Muscle of leg (tissue), 3 donors: ENCODE measurements at regions not wholly inside any gene's neighbourhood (a gene's known extent, or its start where the extent isn't known, plus 50 kb on each side); places are given as distances from the start of the nearest gene placed in this dataset.

Experiments used
- DNase-seq: peaks from one replicate; pipeline ENCODE4 v3.0.0; 2013
- H3K27ac ChIP-seq: one replicate; pipeline ENCODE4 v1.5.1; 2013; ENCODE audit warnings: mild to moderate bottlenecking, low read length, control low read depth
- H3K27me3 ChIP-seq: one replicate; pipeline ENCODE4 v1.6.1; 2013; ENCODE audit warnings: low read length; ENCODE audit not compliant: control insufficient read depth, insufficient read depth
- H3K36me3 ChIP-seq: one replicate; pipeline ENCODE4 v1.6.1; 2013; ENCODE audit warnings: low read length; ENCODE audit not compliant: control insufficient read depth, insufficient read depth
- H3K4me1 ChIP-seq: one replicate; pipeline ENCODE4 v1.6.1; 2013; ENCODE audit warnings: low read length; ENCODE audit not compliant: control insufficient read depth, insufficient read depth
- H3K4me3 ChIP-seq: one replicate; pipeline ENCODE4 v1.5.1; 2013; ENCODE audit warnings: low read length, control low read depth
- H3K9me3 ChIP-seq: replicated peaks from 2 replicates; pipeline ENCODE4 v1.6.1; 2013; ENCODE audit warnings: low read depth, low read length; ENCODE audit not compliant: control insufficient read depth
- WGBS: methylation state at CpG from one replicate; pipeline ENCODE4 v1.1.5; 2013; ENCODE audit warnings: missing lambda C conversion rate; ENCODE audit not compliant: insufficient coverage; 5-methylcytosine and 5-hydroxymethylcytosine counted together

DNA sequence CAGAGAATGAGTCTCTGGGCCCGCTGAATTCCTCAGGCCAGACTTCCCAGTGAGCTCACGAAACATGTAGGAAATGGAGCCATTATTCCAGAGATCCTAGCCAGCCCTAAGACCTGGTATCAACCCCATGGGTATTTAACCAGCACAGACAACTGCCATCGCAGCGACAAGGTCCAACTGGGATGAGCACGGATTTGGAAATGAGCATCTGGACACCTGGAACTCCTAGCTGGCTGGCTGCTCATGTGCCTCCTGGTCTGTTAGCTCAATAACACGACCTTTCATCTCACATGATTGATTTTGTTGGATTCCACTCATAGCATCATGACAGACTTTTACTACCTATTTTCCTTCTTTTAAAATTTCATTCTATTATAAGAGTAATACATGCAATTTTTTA, 51.0 kb downstream of the POU3F3 start:
- H3K4me3 ChIP-seq, result no peak overlapping the region
- H3K27me3 ChIP-seq, result peaks cover 3% of the 10 kb centered on the region
- DNase-seq, result no peak
- H3K9me3 ChIP-seq, result no peaks in the 10 kb centered on the region
- H3K27ac ChIP-seq, result no peak overlapping the region
- WGBS, result 71% methylated on average over 5 of the region's 6 CpGs
- H3K4me1 ChIP-seq, result no peaks in the 10 kb centered on the region
- H3K36me3 ChIP-seq, result no peaks in the 10 kb centered on the region

DNA sequence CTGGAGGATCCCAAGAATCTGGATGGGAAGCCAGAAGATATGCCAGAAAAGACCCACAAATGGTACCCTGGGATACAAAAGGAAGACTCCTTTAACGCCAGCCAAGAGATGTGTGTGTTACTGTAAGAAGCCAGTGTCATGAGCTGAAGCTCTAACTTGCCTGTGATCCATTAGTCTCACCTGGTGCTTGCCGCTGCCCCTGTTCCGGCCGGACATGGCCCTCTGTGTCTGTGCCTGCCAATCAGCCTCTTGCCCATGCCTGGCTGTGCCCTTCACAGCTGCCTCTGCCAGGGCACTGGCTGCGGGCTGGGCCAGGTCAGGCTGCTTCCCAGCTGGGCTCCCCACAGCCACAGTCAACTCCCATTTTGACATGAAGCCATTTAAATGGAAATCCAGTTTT, 55.4 kb downstream of the POU3F3 start:
- no peak for DNase-seq
- Histone ChIP-seq H3K4me1 (no peaks in the 10 kb centered on the region), H3K9me3 (no peaks in the 10 kb centered on the region), H3K36me3 (no peaks in the 10 kb centered on the region), H3K4me3 (no peak overlapping the region), H3K27ac (no peak overlapping the region), H3K27me3 (peaks cover 3% of the 10 kb centered on the region)
- 87% methylated on average over 4 of the region's 5 CpGs for WGBS

DNA sequence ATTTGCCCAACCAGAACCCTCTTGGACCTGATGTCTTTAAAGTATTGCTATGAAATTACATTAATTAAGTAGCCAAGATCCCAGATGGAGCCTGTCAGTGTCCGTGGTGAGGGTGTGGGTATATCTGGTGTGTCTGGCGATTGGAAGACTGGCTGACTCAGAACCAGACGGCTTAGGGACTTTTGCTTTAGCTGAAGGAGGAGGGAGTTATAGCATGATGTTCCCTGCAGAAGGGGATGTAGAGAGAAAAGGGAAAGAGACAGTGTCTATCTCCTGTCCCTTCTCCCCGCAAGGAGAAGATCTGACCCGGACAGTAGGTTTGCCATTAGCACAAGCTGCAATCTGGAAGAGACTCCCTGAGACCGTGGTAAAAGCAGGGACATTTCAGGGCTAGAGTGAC, 60.6 kb downstream of the POU3F3 start:
- Histone ChIP-seq H3K27ac (no peak overlapping the region), H3K4me1 (no peaks in the 10 kb centered on the region), H3K27me3 (no peaks in the 10 kb centered on the region), H3K36me3 (no peaks in the 10 kb centered on the region), H3K4me3 (no peak overlapping the region), H3K9me3 (no peaks in the 10 kb centered on the region)
- DNase-seq, result no peak
- 73% methylated on average over 6 of the region's 6 CpGs for WGBS

DNA sequence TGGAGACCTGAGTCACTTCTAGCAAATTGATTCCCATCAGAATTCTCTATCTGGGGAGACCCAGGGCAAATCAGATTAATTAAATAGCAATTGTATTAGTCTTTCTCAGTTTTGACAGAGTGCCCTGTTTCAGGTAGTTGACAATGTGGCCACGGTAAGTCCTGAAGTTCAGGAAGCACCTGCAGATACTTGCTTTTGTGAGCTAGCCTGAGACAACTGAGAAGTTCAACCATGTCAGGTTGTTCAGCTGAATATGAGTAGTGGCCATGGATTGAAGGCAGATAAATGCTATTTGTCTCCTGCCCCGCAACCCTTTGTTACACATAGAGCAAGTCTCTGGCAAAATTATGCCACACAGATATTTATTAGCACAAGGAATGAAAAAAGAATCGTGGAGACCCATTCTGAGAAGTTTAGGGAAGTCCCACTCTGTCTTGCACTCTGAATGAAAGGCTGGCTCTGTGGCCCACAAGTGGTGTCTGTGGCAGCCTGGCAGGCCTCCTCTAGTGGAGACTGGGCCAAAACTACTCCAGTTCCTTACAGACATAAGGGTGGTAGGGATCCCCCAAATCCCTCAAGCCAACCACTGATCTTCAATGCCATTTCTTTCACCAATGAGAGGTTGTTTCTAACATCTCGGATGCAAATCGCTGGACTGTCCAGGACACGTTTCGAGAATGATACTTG, 61.3 kb downstream of the POU3F3 start:
- no peaks in the 10 kb centered on the region for H3K36me3 ChIP-seq
- no peak overlapping the region for H3K27ac ChIP-seq
- H3K4me3 ChIP-seq, result no peak overlapping the region
- H3K9me3 ChIP-seq, result no peaks in the 10 kb centered on the region
- DNase-seq, result no peak
- no peaks in the 10 kb centered on the region for H3K4me1 ChIP-seq
- H3K27me3 ChIP-seq, result no peaks in the 10 kb centered on the region
- 78% methylated on average over 1 of the region's 7 CpGs for WGBS

DNA sequence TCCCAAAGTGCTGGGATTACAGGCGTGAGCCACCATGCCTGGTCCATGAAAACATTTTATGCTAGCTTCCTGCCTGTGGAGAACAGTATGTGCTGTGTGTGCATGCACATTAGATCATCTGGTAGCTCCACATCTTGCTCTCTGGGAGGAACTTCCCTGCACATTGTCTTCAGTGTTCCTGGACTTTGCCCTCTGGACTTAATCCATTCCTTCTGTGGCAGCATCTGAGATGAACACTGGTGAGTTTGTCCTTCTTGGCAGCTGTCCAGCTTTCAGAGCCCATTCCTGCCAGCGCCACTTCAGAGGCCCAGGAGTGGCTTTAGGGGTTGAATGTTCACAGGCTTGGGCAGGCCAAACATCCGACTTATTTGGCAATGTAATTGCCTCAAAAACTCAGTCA, 65.2 kb downstream of the POU3F3 start:
- Histone ChIP-seq H3K4me1 (no peaks in the 10 kb centered on the region), H3K4me3 (no peak overlapping the region), H3K36me3 (no peaks in the 10 kb centered on the region), H3K9me3 (no peaks in the 10 kb centered on the region), H3K27ac (no peak overlapping the region), H3K27me3 (no peaks in the 10 kb centered on the region)
- WGBS, result 82% methylated on average over 2 of the region's 3 CpGs
- DNase-seq, result no peak

DNA sequence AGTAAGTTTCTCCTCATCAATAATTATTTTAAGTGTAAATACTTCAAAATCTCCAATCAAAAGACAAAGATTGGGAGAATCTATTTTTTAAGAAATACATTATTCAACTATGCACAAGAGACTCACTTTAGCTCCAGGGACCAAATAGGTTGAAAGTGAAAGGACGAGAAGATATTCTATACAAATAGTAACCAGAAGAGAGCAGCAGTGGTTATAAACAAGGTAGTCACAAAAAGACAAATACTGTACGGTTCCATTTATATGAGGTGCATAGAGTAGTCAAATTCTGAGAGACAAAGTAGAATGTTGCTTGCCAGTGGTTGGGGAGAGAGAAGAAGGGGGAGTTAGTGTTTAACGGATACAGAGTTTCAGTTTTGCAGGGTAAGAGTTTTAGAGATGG, 69.8 kb downstream of the POU3F3 start:
- Histone ChIP-seq H3K4me3 (no peak overlapping the region), H3K9me3 (no peaks in the 10 kb centered on the region), H3K4me1 (no peaks in the 10 kb centered on the region), H3K27ac (no peak overlapping the region), H3K36me3 (no peaks in the 10 kb centered on the region), H3K27me3 (no peaks in the 10 kb centered on the region)
- no CpG with 5 or more reads among the region's 3 CpGs for WGBS
- no peak for DNase-seq

DNA sequence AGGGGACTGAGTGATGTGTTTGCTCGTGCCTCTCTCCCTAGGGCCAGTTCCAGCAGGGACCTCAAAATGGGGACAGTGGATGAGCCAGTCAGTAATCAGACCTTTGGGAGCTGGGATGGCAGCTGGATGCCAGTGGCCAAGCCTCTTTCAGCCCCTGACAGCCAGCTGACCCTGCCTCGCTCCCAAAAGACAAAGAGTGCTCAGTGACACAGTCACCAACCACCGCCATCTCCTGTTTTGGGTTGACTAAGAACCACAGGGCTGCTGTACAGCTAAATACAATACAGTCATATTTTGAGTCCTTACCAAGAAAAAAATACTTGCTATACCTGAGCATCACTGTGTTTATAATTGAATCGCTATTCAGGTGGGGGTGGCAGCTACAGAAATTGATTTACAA, 75.7 kb downstream of the POU3F3 start:
- Histone ChIP-seq H3K27ac (no peak overlapping the region), H3K27me3 (no peaks in the 10 kb centered on the region), H3K4me1 (no peaks in the 10 kb centered on the region), H3K4me3 (no peak overlapping the region), H3K9me3 (no peaks in the 10 kb centered on the region), H3K36me3 (no peaks in the 10 kb centered on the region)
- DNase-seq, result no peak
- WGBS, result 90% methylated on average over 2 of the region's 4 CpGs

DNA sequence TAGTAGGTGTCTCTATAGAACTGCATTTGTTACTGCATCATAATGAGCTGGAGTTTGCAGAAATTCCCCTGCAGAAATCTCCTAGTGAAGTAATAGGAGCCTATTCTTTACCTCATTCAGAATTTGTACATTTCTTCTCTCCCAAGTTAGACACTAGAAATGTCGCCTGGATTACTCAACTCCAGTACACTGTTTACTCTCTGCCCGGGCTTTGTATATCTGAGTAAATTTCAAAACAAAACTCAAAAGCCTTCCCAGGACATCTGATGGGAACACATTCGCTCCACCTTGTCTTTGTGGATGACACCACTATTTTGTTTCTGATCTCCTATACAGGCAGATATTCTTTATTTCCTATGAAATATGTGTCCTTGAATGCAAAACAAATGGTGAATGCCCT, 76.8 kb downstream of the POU3F3 start:
- no peaks in the 10 kb centered on the region for H3K36me3 ChIP-seq
- H3K27ac ChIP-seq, result no peak overlapping the region
- H3K4me3 ChIP-seq, result no peak overlapping the region
- no peaks in the 10 kb centered on the region for H3K4me1 ChIP-seq
- H3K9me3 ChIP-seq, result no peaks in the 10 kb centered on the region
- no peak for DNase-seq
- no peaks in the 10 kb centered on the region for H3K27me3 ChIP-seq
- WGBS, result 60% methylated on average over 1 of the region's 3 CpGs

DNA sequence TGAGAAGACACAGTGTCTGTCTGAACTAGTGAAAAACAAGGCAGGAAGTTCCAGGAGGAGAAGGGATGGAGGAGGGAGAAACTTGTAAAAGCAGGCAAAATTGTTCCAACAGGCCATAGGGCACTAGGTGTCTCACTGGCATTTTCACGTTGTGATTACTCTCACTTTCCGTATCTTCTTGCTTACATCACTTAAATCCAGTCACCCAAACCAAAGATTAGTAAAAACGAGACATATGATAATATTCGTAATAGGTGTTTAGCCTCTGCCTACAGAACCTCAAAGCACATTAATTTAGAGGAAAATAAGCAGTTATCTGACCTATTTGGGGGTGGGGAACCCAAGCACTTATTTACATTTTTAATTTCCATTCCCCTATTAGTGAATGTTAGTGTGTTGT, 78.3 kb downstream of the POU3F3 start:
- no peak for DNase-seq
- WGBS, result no CpG with 5 or more reads among the region's 4 CpGs
- Histone ChIP-seq H3K4me3 (no peak overlapping the region), H3K9me3 (no peaks in the 10 kb centered on the region), H3K27me3 (no peaks in the 10 kb centered on the region), H3K36me3 (no peaks in the 10 kb centered on the region), H3K4me1 (peaks cover 3% of the 10 kb centered on the region), H3K27ac (no peak overlapping the region)

DNA sequence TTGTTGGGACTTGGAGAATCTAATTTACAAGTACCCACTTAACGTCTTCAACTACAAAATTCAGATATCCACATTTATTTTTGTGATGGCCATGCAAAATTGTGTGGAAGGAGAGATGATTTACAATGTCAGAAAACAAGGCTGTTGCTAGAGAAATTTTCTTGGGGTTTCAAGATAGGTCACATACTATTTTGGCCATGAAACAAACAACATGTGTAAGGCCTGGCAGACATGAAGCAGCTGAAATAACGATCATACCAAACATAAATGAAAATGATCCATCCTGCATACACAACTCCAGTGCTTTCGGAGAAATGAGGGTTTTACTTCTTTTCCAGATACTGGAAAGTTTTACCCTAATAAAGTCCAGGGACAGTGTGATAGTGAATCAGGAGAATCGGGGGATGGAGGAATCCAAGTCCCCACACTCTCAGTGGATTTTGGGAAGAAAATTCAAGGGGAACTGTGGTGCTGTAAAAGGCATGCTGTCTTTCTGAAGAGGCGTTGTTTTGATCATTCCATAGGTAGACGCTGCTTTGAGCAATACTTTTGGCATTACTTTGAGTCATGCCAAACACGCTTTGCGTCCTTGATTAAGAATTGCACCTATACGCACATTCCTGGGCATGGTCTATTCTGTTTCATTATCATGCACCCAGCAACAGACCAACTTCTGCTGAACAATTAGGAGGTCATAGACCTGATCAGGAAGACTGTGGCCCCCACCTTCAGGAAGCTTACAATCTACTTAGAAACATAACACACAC, 79.4 kb downstream of the POU3F3 start:
- H3K27me3 ChIP-seq, result no peaks in the 10 kb centered on the region
- H3K36me3 ChIP-seq, result no peaks in the 10 kb centered on the region
- DNase-seq, result peak; percentile 40
- H3K27ac ChIP-seq, result no peak overlapping the region
- WGBS, result 89% methylated on average over 2 of the region's 9 CpGs
- H3K4me3 ChIP-seq, result no peak overlapping the region
- H3K9me3 ChIP-seq, result no peaks in the 10 kb centered on the region
- peaks cover 3% of the 10 kb centered on the region for H3K4me1 ChIP-seq
